ENCODE measurements at regions not wholly inside any gene's neighbourhood (a gene's known extent, or its start where the extent isn't known, plus 50 kb on each side); places are given as distances from the start of the nearest gene placed in this dataset.

- DNase-seq (ENCODE audit: low read depth) = no peak
- TF ChIP-seq CTCF (IDR thresholded peaks at IDR 0.05; ENCODE audit: low read depth, low read length, missing control alignments) = no peak
- no peak overlapping the region for H3K4me3 ChIP-seq (ENCODE audit: low read depth, low read length)
- in situ Hi-C loops (cut with HindIII; ENCODE audit: low sequenced_read_pairs) = no loop called here
Measured at GRCh38 chr3:139157161-139157932, 112.7 kb upstream of the PRR23C start.

DNA sequence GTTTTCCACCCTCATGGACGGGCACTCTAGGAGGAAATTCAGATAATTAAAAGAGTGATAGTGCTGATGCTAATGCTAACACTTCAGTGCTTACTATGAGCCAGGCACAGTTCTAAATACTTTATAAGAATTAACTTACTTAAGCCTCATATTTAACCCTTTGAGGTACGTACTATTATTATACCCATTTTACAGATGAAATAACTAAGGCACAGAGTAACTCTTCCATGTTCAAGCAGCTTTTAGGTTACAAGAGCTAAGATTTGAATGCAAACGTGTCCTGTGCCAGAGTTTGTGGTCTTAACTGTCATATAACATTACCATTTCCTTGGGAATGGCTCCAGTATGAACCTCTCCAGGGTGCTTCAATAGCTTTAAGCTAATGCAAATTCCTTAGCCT is 114.7 kb upstream of the PRR23C start:
- in situ Hi-C loops (cut with HindIII; ENCODE audit: low sequenced_read_pairs) = no loop called here
- no peak for DNase-seq (ENCODE audit: low read depth)
- no peak overlapping the region for H3K4me3 ChIP-seq (ENCODE audit: low read depth, low read length)
- TF ChIP-seq CTCF (IDR thresholded peaks at IDR 0.05; ENCODE audit: low read depth, low read length, missing control alignments) = no peak

- TF ChIP-seq CTCF (IDR thresholded peaks at IDR 0.05; ENCODE audit: low read depth, low read length, missing control alignments) = no peak
- in situ Hi-C loops (cut with HindIII; ENCODE audit: low sequenced_read_pairs) = no loop called here
- DNase-seq (ENCODE audit: low read depth) = peak; percentile 76
- H3K4me3 ChIP-seq (ENCODE audit: low read depth, low read length) = peak overlapping the region; percentile 28
Measured at GRCh38 chr3:139173372-139174108, 128.8 kb upstream of the PRR23C start.

GRCh38 chr3:139180489-139180888 is 135.8 kb upstream of the PRR23C start:
- no peak overlapping the region for H3K4me3 ChIP-seq (ENCODE audit: low read depth, low read length)
- no peak for TF ChIP-seq CTCF (IDR thresholded peaks at IDR 0.05; ENCODE audit: low read depth, low read length, missing control alignments)
- in situ Hi-C loops (cut with HindIII; ENCODE audit: low sequenced_read_pairs) = no loop called here
- no peak for DNase-seq (ENCODE audit: low read depth)

DNA sequence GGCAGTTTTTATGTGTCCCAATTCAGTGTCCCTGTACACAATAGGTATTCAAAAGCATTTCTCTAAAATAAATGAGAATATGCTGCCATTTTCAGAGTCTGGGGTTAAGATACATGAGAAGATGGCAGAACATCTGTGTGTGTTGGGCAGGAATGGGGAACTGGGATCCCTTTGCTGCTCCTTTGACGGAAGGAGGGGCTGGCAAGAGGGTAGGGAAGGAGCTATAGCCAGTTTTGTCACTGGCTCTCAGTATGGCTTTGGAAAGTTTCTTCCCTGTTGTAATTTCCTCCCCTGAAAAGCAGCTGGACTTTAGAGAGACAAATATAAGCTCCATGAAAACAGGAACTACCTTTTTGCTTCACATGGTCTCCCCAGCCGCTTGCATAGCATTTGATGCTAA is 137.5 kb upstream of the PRR23C start:
- no peak for TF ChIP-seq CTCF (IDR thresholded peaks at IDR 0.05; ENCODE audit: low read depth, low read length, missing control alignments)
- H3K4me3 ChIP-seq (ENCODE audit: low read depth, low read length) = no peak overlapping the region
- DNase-seq (ENCODE audit: low read depth) = no peak
- in situ Hi-C loops (cut with HindIII; ENCODE audit: low sequenced_read_pairs) = no loop called here

DNA sequence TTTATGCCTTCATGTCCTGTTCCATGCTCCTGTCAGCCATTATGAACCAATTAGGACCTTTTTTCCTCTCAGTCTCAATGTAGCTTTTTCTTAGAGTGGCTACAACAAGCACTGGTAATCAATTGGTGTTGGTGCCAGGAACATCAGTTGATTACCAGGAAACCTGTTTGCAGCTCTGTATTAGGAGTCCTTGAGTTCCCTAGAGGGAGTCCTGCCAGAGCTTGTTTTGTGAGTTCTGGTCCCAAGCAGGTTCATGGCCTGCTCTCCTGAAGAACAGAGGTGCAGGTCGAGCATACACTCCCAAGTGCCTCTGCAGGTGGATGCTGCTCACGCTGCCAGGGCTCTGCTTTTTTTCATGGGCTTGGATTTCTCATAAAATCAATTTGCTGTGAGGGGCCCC is 137.9 kb upstream of the PRR23C start:
- DNase-seq (ENCODE audit: low read depth) = no peak
- no peak for TF ChIP-seq CTCF (IDR thresholded peaks at IDR 0.05; ENCODE audit: low read depth, low read length, missing control alignments)
- in situ Hi-C loops (cut with HindIII; ENCODE audit: low sequenced_read_pairs) = no loop called here
- H3K4me3 ChIP-seq (ENCODE audit: low read depth, low read length) = no peak overlapping the region
